GM19468 (cell line): ENCODE measurements at regions not wholly inside any gene's neighbourhood (a gene's known extent, or its start where the extent isn't known, plus 50 kb on each side); places are given as distances from the start of the nearest gene placed in this dataset.
"Not testable (repeated sequence)": the region's sequence is repeated elsewhere in the genome, so short reads cannot be mapped to it uniquely, and the experiment has no call there.

ENCODE experiments used
- ATAC-seq: cut with Tn5 transposase; IDR thresholded peaks from one replicate; pipeline ENCODE4 v1.9.1; 2021; ENCODE audit warnings: mild to moderate bottlenecking, moderate library complexity, moderate number of reproducible peaks; ENCODE audit not compliant: unreplicated experiment; ENCODE audit errors: extremely low read depth

GRCh38 chr21:23099185-23099584 lies 2101.0 kb downstream of the NCAM2 start:
- ATAC-seq: no peak

DNA sequence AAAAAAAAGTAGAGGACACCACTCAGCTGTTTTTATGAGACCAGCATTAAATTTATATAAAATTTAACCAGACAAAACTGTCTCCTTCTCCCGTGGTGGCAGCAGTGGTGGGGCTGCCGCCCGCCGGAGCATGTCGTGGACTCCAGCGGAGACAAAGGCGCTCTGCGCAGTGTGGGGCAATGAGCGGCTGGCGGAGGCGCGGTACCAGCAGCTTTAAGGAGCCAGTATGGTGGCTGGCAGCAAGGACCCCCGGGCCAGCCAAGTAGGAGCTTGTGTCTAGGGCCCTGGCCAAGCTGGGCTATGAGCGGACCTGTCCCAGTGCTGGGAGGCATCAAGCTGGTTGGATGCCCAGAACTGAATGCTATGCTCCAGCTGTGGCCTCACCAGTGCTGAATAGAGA lies 2102.9 kb downstream of the NCAM2 start:
- no peak for ATAC-seq

DNA sequence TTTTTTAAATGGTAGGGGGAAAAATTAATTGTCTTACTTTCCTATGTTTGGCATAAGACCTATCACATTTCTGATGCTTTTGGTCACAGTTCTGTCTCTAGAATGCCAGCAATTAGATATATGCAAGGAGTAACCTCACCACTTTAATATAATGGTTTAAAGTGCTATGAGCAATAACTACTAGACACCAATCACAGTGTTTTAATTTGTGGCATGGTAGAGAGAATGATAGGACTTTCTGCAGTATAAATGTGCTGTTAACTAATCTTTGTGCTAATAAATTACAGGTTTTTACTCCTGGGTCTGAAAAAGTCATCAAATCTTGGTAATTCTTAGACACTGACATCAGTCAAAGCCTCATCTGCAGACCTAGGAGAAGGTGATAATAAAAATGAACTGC lies 2110.3 kb downstream of the NCAM2 start:
- no peak for ATAC-seq

- no peak for ATAC-seq
These were observed 2112.9 kb downstream of the NCAM2 start for GRCh38 chr21:23111070-23111600.

GRCh38 chr21:23119491-23119890 lies 2121.3 kb downstream of the NCAM2 start:
- no peak for ATAC-seq

DNA sequence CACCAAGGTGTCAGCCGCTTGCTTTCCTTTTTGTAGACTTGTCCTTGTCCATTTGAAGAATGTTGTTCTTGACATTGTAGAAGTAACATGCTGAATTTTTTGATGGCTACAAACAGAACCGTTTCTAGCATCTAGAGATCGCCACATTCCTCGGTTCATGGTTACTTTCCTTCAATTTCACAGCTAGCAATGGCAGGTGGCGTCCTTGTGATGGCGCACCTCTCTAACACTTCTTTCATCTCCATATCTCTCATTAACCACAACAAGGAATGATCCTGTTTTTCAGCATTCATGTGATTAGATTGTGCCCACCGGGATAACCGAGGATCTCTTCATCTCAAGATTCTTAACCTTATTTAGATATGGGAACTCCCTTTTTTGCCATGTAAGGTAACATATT lies 2129.8 kb downstream of the NCAM2 start:
- ATAC-seq: no peak

GRCh38 chr21:23130308-23130707 lies 2132.1 kb downstream of the NCAM2 start:
- ATAC-seq: no peak

GRCh38 chr21:23131177-23131576 lies 2133.0 kb downstream of the NCAM2 start:
- ATAC-seq: no peak

GRCh38 chr21:23138797-23139196 lies 2140.6 kb downstream of the NCAM2 start:
- ATAC-seq: no peak

GRCh38 chr21:23152130-23152529 lies 2153.9 kb downstream of the NCAM2 start:
- ATAC-seq: no peak

GRCh38 chr21:23153842-23154241 lies 2155.6 kb downstream of the NCAM2 start:
- not testable (repeated sequence) for ATAC-seq

GRCh38 chr21:23155281-23155680 lies 2157.1 kb downstream of the NCAM2 start:
- ATAC-seq: no peak

DNA sequence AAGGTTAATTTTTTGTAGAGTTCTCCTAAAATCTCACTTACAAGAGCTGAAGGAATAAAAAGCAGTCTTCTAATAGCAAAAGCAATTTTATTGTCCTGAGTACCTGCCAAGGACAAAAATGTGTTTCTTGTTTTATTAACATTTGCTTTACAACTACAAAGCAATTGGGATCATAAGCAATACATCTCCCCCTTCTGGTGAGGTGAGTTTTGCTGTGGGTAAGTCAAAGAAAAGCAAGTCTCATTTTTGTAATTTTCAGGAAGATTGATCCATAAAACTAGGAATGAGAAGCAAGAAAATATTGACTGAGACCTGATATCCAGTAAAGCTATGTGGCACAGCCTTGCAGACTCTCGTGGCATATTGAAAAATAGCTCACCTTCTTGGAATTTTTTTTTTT lies 2162.7 kb downstream of the NCAM2 start:
- no peak for ATAC-seq

- ATAC-seq: no peak
These were observed 2164.2 kb downstream of the NCAM2 start for GRCh38 chr21:23162198-23162946.
